GM12892 (cell line): ENCODE measurements at regions not wholly inside any gene's neighbourhood (a gene's known extent, or its start where the extent isn't known, plus 50 kb on each side); places are given as distances from the start of the nearest gene placed in this dataset.
"Not testable (repeated sequence)": the region's sequence is repeated elsewhere in the genome, so short reads cannot be mapped to it uniquely, and the experiment has no call there.

Source experiments
- DNase-seq: peaks from one replicate; pipeline ENCODE4 v3.0.0; 2011; ENCODE audit not compliant: insufficient read length
- FAIRE-seq: peaks from 2 replicates; lab custom pipeline; 2011; peaks lifted over from hg19 to GRCh38; lab: Jason Lieb, UNC
- POLR2A ChIP-seq: IDR thresholded peaks from 2 replicates; pipeline ENCODE4 v1.6.1; 2011; ENCODE audit warnings: low read depth, low read length, control low read depth
- POLR2AphosphoS5 ChIP-seq: IDR thresholded peaks from 2 replicates; pipeline ENCODE4 v1.6.1; 2011; ENCODE audit warnings: low read depth, low read length, control low read depth
- TAF1 ChIP-seq: IDR thresholded peaks from 2 replicates; pipeline ENCODE4 v1.6.1; 2011; ENCODE audit warnings: low read depth, mild to moderate bottlenecking, control low read depth, low read length, borderline replicate concordance

GRCh38 chr2:52502476-52502860 is 1265.1 kb upstream of the CHAC2 start:
- FAIRE-seq (no peak), DNase-seq (no peak)
- TF ChIP-seq TAF1: no peak
- no peak for TF ChIP-seq POLR2AphosphoS5
- no peak for TF ChIP-seq POLR2A

- TF ChIP-seq POLR2AphosphoS5: no peak
- no peak for FAIRE-seq
Measured at GRCh38 chr2:52501715-52502475, 1265.7 kb upstream of the CHAC2 start.

GRCh38 chr2:52500561-52500960 is 1267.0 kb upstream of the CHAC2 start:
- TF ChIP-seq POLR2A: no peak
- no peak for TF ChIP-seq POLR2AphosphoS5
- no peak for TF ChIP-seq TAF1
- no peak for FAIRE-seq
- DNase-seq: no peak

More at GRCh38 chr2:52501715-52502475, 1265.7 kb upstream of the CHAC2 start:
- DNase-seq: no peak

- FAIRE-seq (no peak), DNase-seq (no peak)
- no peak for TF ChIP-seq TAF1
Measured at GRCh38 chr2:52498077-52498750, 1269.4 kb upstream of the CHAC2 start.

- no peak for TF ChIP-seq POLR2A
- TF ChIP-seq TAF1: no peak
- no peak for TF ChIP-seq POLR2AphosphoS5
- no peak for DNase-seq
- FAIRE-seq: no peak
Measured at GRCh38 chr2:52495816-52496215, 1271.8 kb upstream of the CHAC2 start.

GRCh38 chr2:52477166-52477565 is 1290.4 kb upstream of the CHAC2 start:
- DNase-seq (no peak), FAIRE-seq (no peak)
- no peak for TF ChIP-seq POLR2A
- TF ChIP-seq TAF1: no peak
- no peak for TF ChIP-seq POLR2AphosphoS5

GRCh38 chr2:52475590-52475989 is 1292.0 kb upstream of the CHAC2 start:
- DNase-seq (no peak), FAIRE-seq (no peak)
- no peak for TF ChIP-seq TAF1
- no peak for TF ChIP-seq POLR2AphosphoS5
- no peak for TF ChIP-seq POLR2A

GRCh38 chr2:52474091-52474490 is 1293.5 kb upstream of the CHAC2 start:
- FAIRE-seq: no peak
- TF ChIP-seq TAF1: no peak
- TF ChIP-seq POLR2A: no peak

GRCh38 chr2:52473526-52473925 is 1294.1 kb upstream of the CHAC2 start:
- TF ChIP-seq TAF1: no peak
- no peak for DNase-seq
- no peak for FAIRE-seq

More at GRCh38 chr2:52474091-52474490, 1293.5 kb upstream of the CHAC2 start:
- no peak for DNase-seq

- not testable (repeated sequence) for DNase-seq, FAIRE-seq
Measured at GRCh38 chr2:52470457-52470856, 1297.1 kb upstream of the CHAC2 start.

- FAIRE-seq (no peak), DNase-seq (no peak)
- TF ChIP-seq TAF1 (no peak), POLR2AphosphoS5 (no peak), POLR2A (no peak)
Measured at GRCh38 chr2:52467189-52467588, 1300.4 kb upstream of the CHAC2 start.

- FAIRE-seq: no peak
- no peak for DNase-seq
- no peak for TF ChIP-seq TAF1
- TF ChIP-seq POLR2A: no peak
- no peak for TF ChIP-seq POLR2AphosphoS5
Measured at GRCh38 chr2:52465287-52465686, 1302.3 kb upstream of the CHAC2 start.

- FAIRE-seq: no peak
- TF ChIP-seq POLR2A (no peak), TAF1 (no peak), POLR2AphosphoS5 (no peak)
- DNase-seq: no peak
Measured at GRCh38 chr2:52463457-52463856, 1304.1 kb upstream of the CHAC2 start.
